PFSK-1 (cell line): ENCODE measurements at regions not wholly inside any gene's neighbourhood (a gene's known extent, or its start where the extent isn't known, plus 50 kb on each side); places are given as distances from the start of the nearest gene placed in this dataset.

Experiments
- FOXP2 ChIP-seq: optimal IDR thresholded peaks from 2 replicates; pipeline ENCODE3; 2011; ENCODE audit warnings: borderline replicate concordance, control low read depth, inconsistent platforms; ENCODE audit not compliant: insufficient read depth; ENCODE audit errors: extremely low read length, extremely low read depth
- POLR2AphosphoS5 ChIP-seq: IDR thresholded peaks from 2 replicates; pipeline ENCODE4 v1.6.1; 2012; ENCODE audit warnings: low read depth, mild to moderate bottlenecking, control low read depth, low read length, moderate library complexity
- TAF1 ChIP-seq: IDR thresholded peaks from 2 replicates; pipeline ENCODE4 v1.6.1; 2012; ENCODE audit warnings: low read length, control low read depth, borderline replicate concordance; ENCODE audit not compliant: insufficient read depth
- TF ChIP-seq, protein P1 (sequence below), 2 experiments: IDR thresholded peaks; 2 replicates each; pipeline versions ENCODE4 v1.6.1 to v1.8.0; 2011 to 2012; ENCODE audit warnings: low read depth in 2 of 2, low read length in 2 of 2, control low read depth in 1 of 2, inconsistent platforms in 1 of 2, mild to moderate bottlenecking in 1 of 2, moderate library complexity in 1 of 2; ENCODE audit not compliant: insufficient read depth in 1 of 2

GRCh38 chr12:42871816-42872215 is 282.3 kb upstream of the PRICKLE1 start:
- no peak for TF ChIP-seq TAF1
- TF ChIP-seq POLR2AphosphoS5: no peak
- no peak for TF ChIP-seq FOXP2
- TF ChIP-seq, protein P1, sequence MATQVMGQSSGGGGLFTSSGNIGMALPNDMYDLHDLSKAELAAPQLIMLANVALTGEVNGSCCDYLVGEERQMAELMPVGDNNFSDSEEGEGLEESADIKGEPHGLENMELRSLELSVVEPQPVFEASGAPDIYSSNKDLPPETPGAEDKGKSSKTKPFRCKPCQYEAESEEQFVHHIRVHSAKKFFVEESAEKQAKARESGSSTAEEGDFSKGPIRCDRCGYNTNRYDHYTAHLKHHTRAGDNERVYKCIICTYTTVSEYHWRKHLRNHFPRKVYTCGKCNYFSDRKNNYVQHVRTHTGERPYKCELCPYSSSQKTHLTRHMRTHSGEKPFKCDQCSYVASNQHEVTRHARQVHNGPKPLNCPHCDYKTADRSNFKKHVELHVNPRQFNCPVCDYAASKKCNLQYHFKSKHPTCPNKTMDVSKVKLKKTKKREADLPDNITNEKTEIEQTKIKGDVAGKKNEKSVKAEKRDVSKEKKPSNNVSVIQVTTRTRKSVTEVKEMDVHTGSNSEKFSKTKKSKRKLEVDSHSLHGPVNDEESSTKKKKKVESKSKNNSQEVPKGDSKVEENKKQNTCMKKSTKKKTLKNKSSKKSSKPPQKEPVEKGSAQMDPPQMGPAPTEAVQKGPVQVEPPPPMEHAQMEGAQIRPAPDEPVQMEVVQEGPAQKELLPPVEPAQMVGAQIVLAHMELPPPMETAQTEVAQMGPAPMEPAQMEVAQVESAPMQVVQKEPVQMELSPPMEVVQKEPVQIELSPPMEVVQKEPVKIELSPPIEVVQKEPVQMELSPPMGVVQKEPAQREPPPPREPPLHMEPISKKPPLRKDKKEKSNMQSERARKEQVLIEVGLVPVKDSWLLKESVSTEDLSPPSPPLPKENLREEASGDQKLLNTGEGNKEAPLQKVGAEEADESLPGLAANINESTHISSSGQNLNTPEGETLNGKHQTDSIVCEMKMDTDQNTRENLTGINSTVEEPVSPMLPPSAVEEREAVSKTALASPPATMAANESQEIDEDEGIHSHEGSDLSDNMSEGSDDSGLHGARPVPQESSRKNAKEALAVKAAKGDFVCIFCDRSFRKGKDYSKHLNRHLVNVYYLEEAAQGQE (IDR thresholded peaks at IDR 0.05; ENCODE audit: insufficient read depth in 1 of 2, low read depth in 2 of 2, low read length in 2 of 2): no peak
